ENCODE measurements at regions not wholly inside any gene's neighbourhood (a gene's known extent, or its start where the extent isn't known, plus 50 kb on each side); places are given as distances from the start of the nearest gene placed in this dataset.
"Not testable (repeated sequence)": the region's sequence is repeated elsewhere in the genome, so short reads cannot be mapped to it uniquely, and the experiment has no call there.

DNA sequence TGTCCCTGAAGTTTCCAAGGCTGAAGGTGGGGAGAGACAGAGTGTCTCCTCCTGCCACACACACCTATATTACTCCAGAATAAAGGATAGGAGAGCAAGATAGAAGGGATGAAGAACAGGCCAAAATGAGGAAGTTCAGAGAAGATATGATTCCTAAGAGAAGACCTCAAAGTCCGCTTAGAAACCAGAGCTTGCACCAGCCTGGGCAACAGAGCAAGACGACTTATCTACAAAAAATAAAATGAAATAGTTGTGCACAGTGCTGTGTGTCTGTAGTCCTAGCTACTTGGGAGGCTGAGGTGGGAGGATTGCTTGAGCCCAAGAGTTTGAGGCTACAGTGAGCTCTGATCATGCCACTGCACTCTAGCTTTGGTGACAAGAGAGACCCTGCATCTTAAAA lies 128.2 kb downstream of the HS3ST3B1 start:
- H3K4me1 ChIP-seq (ENCODE audit: insufficient read depth, low read length) = no peaks in the 10 kb centered on the region
- no peak overlapping the region for H3K4me3 ChIP-seq (ENCODE audit: low read depth in 1 of 2, low read length in 2 of 2)
- no peak overlapping the region for H3K27ac ChIP-seq (ENCODE audit: low read depth, low read length)
- no peak overlapping the region for H3K9ac ChIP-seq (ENCODE audit: low read length)
- H3K27me3 ChIP-seq (ENCODE audit: control insufficient read depth in 1 of 2, insufficient read depth in 2 of 2, low read length in 2 of 2) = no peaks in the 10 kb centered on the region
- no peaks in the 10 kb centered on the region for H3K36me3 ChIP-seq (ENCODE audit: insufficient read depth, low read length)
- no peaks in the 10 kb centered on the region for H3K9me3 ChIP-seq (ENCODE audit: low read length)

DNA sequence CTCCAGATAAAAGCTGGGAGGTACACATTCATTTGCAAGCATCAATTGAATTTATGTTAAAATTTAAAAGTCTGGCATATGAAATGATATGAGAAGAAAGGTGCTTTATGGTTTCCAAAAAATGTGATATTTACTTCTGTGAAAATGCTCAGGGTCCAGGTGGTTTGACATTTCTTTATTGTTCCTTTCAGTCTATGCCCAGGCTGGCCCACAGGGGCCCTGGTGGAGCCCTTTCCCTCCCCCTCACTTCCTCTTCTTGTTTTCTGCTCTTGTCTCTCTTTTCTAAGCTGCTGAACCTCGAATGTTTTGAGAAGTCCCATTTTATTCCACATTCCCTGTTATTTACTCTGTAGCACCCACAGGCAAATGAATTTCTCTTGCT lies 127.8 kb downstream of the HS3ST3B1 start:
- Histone ChIP-seq H3K4me3 (ENCODE audit: low read depth in 1 of 2, low read length in 2 of 2) (no peak overlapping the region), H3K4me1 (ENCODE audit: insufficient read depth, low read length) (no peaks in the 10 kb centered on the region), H3K9ac (ENCODE audit: low read length) (no peak overlapping the region), H3K9me3 (ENCODE audit: low read length) (no peaks in the 10 kb centered on the region), H3K36me3 (ENCODE audit: insufficient read depth, low read length) (no peaks in the 10 kb centered on the region), H3K27me3 (ENCODE audit: control insufficient read depth in 1 of 2, insufficient read depth in 2 of 2, low read length in 2 of 2) (no peaks in the 10 kb centered on the region), H3K27ac (ENCODE audit: low read depth, low read length) (no peak overlapping the region)

DNA sequence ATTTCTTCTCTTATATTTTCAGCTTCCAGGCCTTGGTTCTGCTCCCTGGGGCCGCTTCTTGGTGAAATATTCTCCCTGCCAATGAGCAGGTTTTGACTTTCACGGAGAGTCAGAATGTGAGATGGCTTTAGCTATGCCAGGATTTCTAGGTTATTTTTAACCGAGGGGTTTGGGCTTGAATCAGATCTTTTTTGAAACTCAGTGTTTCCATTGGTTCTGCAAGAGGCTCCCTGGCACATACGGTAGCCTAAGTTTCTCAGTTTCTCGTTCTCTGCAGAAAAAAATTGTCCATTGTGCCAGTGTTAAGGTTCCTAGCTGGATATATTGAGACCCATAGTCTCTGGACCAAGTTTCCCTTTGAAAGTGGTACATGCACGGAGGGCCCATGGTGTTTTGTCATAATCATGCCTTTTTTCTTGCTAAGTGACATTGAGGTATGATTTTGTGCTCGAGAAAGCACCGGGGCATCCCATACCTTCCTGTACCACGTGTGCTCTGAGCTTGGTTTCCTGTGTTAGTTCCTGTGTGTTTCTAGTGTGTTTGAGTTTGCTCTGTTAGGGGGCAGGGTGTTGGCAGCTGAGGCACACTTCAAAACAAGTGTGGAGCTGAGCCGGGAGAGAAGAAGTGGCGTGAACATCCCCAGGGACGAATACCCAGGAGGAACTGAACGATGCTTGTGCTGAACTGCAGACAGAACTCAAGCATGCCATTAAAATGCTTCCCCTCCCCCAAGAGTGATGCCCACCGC lies 127.2 kb downstream of the HS3ST3B1 start:
- Histone ChIP-seq H3K27ac (ENCODE audit: low read depth, low read length) (no peak overlapping the region), H3K9ac (ENCODE audit: low read length) (no peak overlapping the region), H3K27me3 (ENCODE audit: control insufficient read depth in 1 of 2, insufficient read depth in 2 of 2, low read length in 2 of 2) (no peaks in the 10 kb centered on the region), H3K4me3 (ENCODE audit: low read depth in 1 of 2, low read length in 2 of 2) (no peak overlapping the region), H3K9me3 (ENCODE audit: low read length) (no peaks in the 10 kb centered on the region), H3K36me3 (ENCODE audit: insufficient read depth, low read length) (no peaks in the 10 kb centered on the region), H3K4me1 (ENCODE audit: insufficient read depth, low read length) (no peaks in the 10 kb centered on the region)

DNA sequence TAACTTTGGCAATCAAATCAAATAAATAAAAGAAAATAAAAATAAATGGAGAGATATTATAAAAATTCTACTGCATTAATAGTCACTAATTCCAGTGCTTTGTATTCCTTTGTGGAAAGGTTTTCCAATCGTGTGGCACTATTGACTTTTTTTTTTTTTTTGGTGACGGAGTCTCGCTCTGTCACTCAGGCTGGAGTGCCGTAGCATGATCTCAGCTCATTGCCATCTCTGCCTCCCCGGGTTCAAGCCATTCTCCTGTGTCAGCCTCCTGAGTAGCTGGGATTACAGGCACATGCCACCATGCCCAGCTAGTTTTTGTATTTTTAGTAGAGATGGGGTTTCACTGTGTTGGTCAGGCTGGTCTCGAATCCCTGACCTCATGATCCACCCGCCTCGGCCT lies 122.3 kb downstream of the HS3ST3B1 start:
- H3K4me1 ChIP-seq (ENCODE audit: insufficient read depth, low read length); H3K9ac ChIP-seq (ENCODE audit: low read length); H3K27me3 ChIP-seq (ENCODE audit: control insufficient read depth in 1 of 2, insufficient read depth in 2 of 2, low read length in 2 of 2); H3K9me3 ChIP-seq (ENCODE audit: low read length); H3K27ac ChIP-seq (ENCODE audit: low read depth, low read length); H3K4me3 ChIP-seq (ENCODE audit: low read depth in 1 of 2, low read length in 2 of 2); H3K36me3 ChIP-seq (ENCODE audit: insufficient read depth, low read length): not testable (repeated sequence)

DNA sequence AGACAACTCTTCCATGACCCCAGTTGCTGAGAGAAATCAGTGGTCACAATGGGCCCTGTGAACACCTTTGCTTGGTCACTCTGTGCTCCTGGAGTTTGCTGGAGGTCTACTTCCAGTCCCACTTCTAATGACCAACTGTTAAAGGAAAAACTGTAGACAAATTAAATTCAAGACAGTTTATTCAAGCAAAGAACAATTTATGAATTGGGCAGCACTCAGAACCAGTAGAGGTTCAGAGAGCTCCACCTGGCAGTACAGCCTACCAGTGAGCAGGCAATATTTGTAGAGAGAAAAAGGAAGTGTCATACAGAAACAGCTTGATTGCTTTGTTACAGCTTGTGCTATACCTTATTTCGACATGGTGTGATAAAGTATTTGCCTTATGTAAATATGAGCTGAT lies 116.5 kb downstream of the HS3ST3B1 start:
- Histone ChIP-seq H3K9me3 (ENCODE audit: low read length) (no peaks in the 10 kb centered on the region), H3K9ac (ENCODE audit: low read length) (no peak overlapping the region), H3K36me3 (ENCODE audit: insufficient read depth, low read length) (no peaks in the 10 kb centered on the region), H3K27me3 (ENCODE audit: control insufficient read depth in 1 of 2, insufficient read depth in 2 of 2, low read length in 2 of 2) (no peaks in the 10 kb centered on the region), H3K4me1 (ENCODE audit: insufficient read depth, low read length) (no peaks in the 10 kb centered on the region), H3K27ac (ENCODE audit: low read depth, low read length) (no peak overlapping the region), H3K4me3 (ENCODE audit: low read depth in 1 of 2, low read length in 2 of 2) (no peak overlapping the region)

DNA sequence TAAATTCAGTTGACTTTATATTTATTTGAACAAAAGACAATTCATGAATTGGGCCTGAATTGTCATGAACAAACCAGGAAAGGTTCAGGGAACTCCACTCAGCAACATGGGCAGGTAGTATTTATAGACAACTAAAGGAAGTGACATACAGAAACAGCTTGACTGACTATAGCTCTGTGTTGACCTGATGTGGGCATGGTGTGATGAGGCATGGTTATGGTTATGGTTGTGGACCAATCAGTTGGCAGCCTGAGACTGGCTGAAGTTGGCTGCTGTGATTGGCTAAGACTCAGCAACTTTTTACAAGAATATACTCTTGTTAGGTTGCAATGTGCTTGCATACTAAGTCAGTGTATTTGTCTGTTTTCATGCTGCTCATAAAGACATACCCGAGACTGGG lies 108.4 kb downstream of the HS3ST3B1 start:
- H3K27ac ChIP-seq (ENCODE audit: low read depth, low read length) = no peak overlapping the region
- H3K4me3 ChIP-seq (ENCODE audit: low read depth in 1 of 2, low read length in 2 of 2) = no peak overlapping the region
- no peaks in the 10 kb centered on the region for H3K27me3 ChIP-seq (ENCODE audit: control insufficient read depth in 1 of 2, insufficient read depth in 2 of 2, low read length in 2 of 2)
- no peak overlapping the region for H3K9ac ChIP-seq (ENCODE audit: low read length)
- no peaks in the 10 kb centered on the region for H3K9me3 ChIP-seq (ENCODE audit: low read length)
- no peaks in the 10 kb centered on the region for H3K4me1 ChIP-seq (ENCODE audit: insufficient read depth, low read length)
- H3K36me3 ChIP-seq (ENCODE audit: insufficient read depth, low read length) = no peaks in the 10 kb centered on the region

DNA sequence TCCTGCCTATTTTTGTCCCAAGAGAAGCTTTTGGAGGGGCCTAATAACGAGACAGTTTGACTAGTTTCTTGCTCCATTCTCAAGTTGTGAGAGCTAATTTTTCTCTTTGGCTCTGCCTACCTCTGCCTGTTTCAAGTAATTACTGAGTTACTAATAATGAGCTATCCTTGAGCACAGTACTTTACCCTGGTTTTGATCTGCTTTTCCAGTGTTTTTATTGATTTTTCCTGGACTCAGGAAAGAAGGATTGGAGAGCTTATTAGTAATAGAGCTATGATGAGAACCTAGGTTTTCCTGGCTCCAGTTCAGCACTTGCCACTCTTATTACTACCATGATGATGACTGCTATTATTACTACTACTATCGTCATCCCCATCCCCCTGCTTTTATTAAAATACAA lies 106.7 kb downstream of the HS3ST3B1 start:
- Histone ChIP-seq H3K4me1 (ENCODE audit: insufficient read depth, low read length) (no peaks in the 10 kb centered on the region), H3K27ac (ENCODE audit: low read depth, low read length) (no peak overlapping the region), H3K27me3 (ENCODE audit: control insufficient read depth in 1 of 2, insufficient read depth in 2 of 2, low read length in 2 of 2) (no peaks in the 10 kb centered on the region), H3K36me3 (ENCODE audit: insufficient read depth, low read length) (no peaks in the 10 kb centered on the region), H3K9ac (ENCODE audit: low read length) (no peak overlapping the region), H3K9me3 (ENCODE audit: low read length) (no peaks in the 10 kb centered on the region), H3K4me3 (ENCODE audit: low read depth in 1 of 2, low read length in 2 of 2) (no peak overlapping the region)

DNA sequence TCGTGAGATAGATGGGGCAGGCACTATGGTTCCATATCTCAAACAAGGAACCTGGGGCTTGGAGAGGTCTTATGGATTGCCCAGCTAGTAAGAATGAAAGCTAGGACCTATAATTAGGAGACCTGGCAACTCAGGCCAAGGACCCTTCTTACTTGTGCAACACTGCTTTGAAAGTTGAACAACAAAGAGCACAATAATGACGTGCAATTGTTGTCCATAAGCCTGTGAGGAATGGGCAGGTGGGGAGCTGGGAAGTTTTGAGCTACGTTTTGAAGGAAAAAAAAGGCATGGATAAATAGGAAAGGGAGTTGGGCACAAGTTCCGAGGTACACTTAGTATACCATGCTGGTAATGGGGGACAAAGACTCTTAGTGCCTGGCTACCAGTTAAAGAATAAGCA lies 104.3 kb downstream of the HS3ST3B1 start:
- no peaks in the 10 kb centered on the region for H3K27me3 ChIP-seq (ENCODE audit: control insufficient read depth in 1 of 2, insufficient read depth in 2 of 2, low read length in 2 of 2)
- no peaks in the 10 kb centered on the region for H3K4me1 ChIP-seq (ENCODE audit: insufficient read depth, low read length)
- H3K4me3 ChIP-seq (ENCODE audit: low read depth in 1 of 2, low read length in 2 of 2) = no peak overlapping the region
- no peaks in the 10 kb centered on the region for H3K9me3 ChIP-seq (ENCODE audit: low read length)
- no peaks in the 10 kb centered on the region for H3K36me3 ChIP-seq (ENCODE audit: insufficient read depth, low read length)
- H3K27ac ChIP-seq (ENCODE audit: low read depth, low read length) = no peak overlapping the region
- no peak overlapping the region for H3K9ac ChIP-seq (ENCODE audit: low read length)
